Glutamatergic neuron (in vitro differentiated cells): ENCODE measurements at regions not wholly inside any gene's neighbourhood (a gene's known extent, or its start where the extent isn't known, plus 50 kb on each side); places are given as distances from the start of the nearest gene placed in this dataset.

Experiments used
- DNase-seq: peaks from one replicate; pipeline ENCODE4 v3.0.0; 2022
- H3K27ac Mint-ChIP-seq: one replicate; pipeline ENCODE4 v1.8.0; 2020; ENCODE audit warnings: mild to moderate bottlenecking, mixed read lengths, inconsistent platforms; ENCODE audit not compliant: unreplicated experiment
- H3K27me3 Mint-ChIP-seq: one replicate; pipeline ENCODE4 v1.8.0; 2020; ENCODE audit warnings: mild to moderate bottlenecking, moderate library complexity, mixed read lengths, inconsistent platforms; ENCODE audit not compliant: unreplicated experiment
- H3K36me3 Mint-ChIP-seq: one replicate; pipeline ENCODE4 v1.8.0; 2020; ENCODE audit warnings: mild to moderate bottlenecking, mixed read lengths, inconsistent platforms; ENCODE audit not compliant: unreplicated experiment
- H3K4me1 Mint-ChIP-seq: one replicate; pipeline ENCODE4 v1.8.0; 2020; ENCODE audit warnings: mild to moderate bottlenecking, low read depth, mixed read lengths, inconsistent platforms; ENCODE audit not compliant: unreplicated experiment
- H3K4me3 Mint-ChIP-seq: one replicate; pipeline ENCODE4 v1.8.0; 2020; ENCODE audit warnings: mild to moderate bottlenecking, mixed read lengths, inconsistent platforms; ENCODE audit not compliant: unreplicated experiment
- H3K9me3 Mint-ChIP-seq: one replicate; pipeline ENCODE4 v1.8.0; 2020; ENCODE audit warnings: mild to moderate bottlenecking, moderate library complexity, mixed read lengths, inconsistent platforms; ENCODE audit not compliant: unreplicated experiment
- TF ChIP-seq, protein P1 (sequence below): fragments of 200-600 bp; sonication (generic); IDR thresholded peaks from one replicate; pipeline ENCODE4 v1.5.0; 2021; ENCODE audit not compliant: partially characterized antibody, unreplicated experiment

DNA sequence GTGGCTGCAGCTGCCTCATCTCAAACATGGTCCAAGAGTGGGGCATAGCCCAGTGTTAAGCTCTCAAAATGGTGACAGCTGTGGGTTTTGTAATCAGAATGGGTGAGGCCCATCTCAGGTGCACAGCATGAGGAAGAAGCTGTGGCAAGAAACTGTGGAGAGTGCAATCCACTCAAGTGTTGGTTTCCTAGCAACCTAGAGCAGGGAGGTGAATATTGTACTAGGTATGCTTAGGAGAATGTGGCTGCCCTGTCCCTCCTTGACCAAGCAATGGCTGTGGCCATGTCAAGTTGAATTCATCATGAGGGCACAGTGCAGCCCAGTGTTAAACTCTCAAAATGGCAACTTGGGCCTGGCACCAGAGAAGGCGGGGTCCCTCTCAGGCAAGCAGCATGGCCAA lies 160.5 kb upstream of the KCNN2 start:
- Mint-ChIP-seq H3K9me3 (peaks cover 1% of the 10 kb centered on the region), H3K27ac (no peak overlapping the region), H3K4me1 (no peaks in the 10 kb centered on the region), H3K27me3 (no peaks in the 10 kb centered on the region), H3K4me3 (no peak overlapping the region), H3K36me3 (peaks cover 8% of the 10 kb centered on the region)
- TF ChIP-seq, protein P1, sequence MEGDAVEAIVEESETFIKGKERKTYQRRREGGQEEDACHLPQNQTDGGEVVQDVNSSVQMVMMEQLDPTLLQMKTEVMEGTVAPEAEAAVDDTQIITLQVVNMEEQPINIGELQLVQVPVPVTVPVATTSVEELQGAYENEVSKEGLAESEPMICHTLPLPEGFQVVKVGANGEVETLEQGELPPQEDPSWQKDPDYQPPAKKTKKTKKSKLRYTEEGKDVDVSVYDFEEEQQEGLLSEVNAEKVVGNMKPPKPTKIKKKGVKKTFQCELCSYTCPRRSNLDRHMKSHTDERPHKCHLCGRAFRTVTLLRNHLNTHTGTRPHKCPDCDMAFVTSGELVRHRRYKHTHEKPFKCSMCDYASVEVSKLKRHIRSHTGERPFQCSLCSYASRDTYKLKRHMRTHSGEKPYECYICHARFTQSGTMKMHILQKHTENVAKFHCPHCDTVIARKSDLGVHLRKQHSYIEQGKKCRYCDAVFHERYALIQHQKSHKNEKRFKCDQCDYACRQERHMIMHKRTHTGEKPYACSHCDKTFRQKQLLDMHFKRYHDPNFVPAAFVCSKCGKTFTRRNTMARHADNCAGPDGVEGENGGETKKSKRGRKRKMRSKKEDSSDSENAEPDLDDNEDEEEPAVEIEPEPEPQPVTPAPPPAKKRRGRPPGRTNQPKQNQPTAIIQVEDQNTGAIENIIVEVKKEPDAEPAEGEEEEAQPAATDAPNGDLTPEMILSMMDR, result no peak
- no peak for DNase-seq

- Mint-ChIP-seq H3K4me1 (no peaks in the 10 kb centered on the region), H3K27ac (no peak overlapping the region), H3K9me3 (peaks cover 2% of the 10 kb centered on the region), H3K36me3 (peaks cover 8% of the 10 kb centered on the region), H3K4me3 (no peak overlapping the region), H3K27me3 (peaks cover 2% of the 10 kb centered on the region)
- TF ChIP-seq, protein P1, result no peak
- no peak for DNase-seq
Measured at GRCh38 chr5:114204923-114205322, 156.9 kb upstream of the KCNN2 start.

GRCh38 chr5:114206640-114207039 lies 155.2 kb upstream of the KCNN2 start:
- H3K9me3 Mint-ChIP-seq, result peaks cover 2% of the 10 kb centered on the region
- DNase-seq, result no peak
- H3K4me1 Mint-ChIP-seq, result no peaks in the 10 kb centered on the region
- H3K27ac Mint-ChIP-seq, result no peak overlapping the region
- no peaks in the 10 kb centered on the region for H3K36me3 Mint-ChIP-seq
- TF ChIP-seq, protein P1, result no peak
- no peak overlapping the region for H3K4me3 Mint-ChIP-seq
- peaks cover 2% of the 10 kb centered on the region for H3K27me3 Mint-ChIP-seq

DNA sequence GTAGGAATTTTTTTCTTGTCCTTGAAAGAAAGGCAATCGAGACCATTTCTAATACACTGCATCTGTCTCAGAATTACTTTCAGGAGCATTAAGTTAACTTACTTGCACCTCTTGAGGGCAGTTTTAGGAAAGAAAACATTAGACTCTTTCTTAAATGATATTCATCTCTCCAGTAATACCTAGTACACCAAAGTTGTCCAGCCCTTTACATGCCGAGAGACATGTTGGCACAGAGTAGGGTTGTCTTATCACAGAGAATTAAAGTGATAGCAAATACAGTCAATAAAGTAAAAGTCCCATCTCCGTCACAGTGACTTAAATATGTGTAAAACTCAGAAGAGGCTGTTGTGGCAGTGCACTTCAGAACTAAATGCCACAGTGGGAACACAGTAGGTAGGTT lies 154.3 kb upstream of the KCNN2 start:
- Mint-ChIP-seq H3K36me3 (no peaks in the 10 kb centered on the region), H3K9me3 (peaks cover 2% of the 10 kb centered on the region)

GRCh38 chr5:114208120-114208519 lies 153.8 kb upstream of the KCNN2 start:
- no peak for DNase-seq
- TF ChIP-seq, protein P1, result no peak
- Mint-ChIP-seq H3K27me3 (peaks cover 2% of the 10 kb centered on the region), H3K4me3 (no peak overlapping the region), H3K36me3 (no peaks in the 10 kb centered on the region), H3K4me1 (no peaks in the 10 kb centered on the region), H3K9me3 (peaks cover 2% of the 10 kb centered on the region), H3K27ac (no peak overlapping the region)

More for the DNA sequence above, 154.3 kb upstream of the KCNN2 start:
- Mint-ChIP-seq H3K27me3 (peaks cover 2% of the 10 kb centered on the region), H3K4me3 (no peak overlapping the region), H3K27ac (no peak overlapping the region), H3K4me1 (no peaks in the 10 kb centered on the region)
- TF ChIP-seq, protein P1, result no peak
- DNase-seq, result no peak
